NCI-H1092 treated with DMSO at 0.1 percent for 48 hours (cell line): ENCODE measurements at regions not wholly inside any gene's neighbourhood (a gene's known extent, or its start where the extent isn't known, plus 50 kb on each side); places are given as distances from the start of the nearest gene placed in this dataset.
A peak's percentile ranks its signal among the peaks of the same experiment; 100 is the strongest.
"Not testable (repeated sequence)": the region's sequence is repeated elsewhere in the genome, so short reads cannot be mapped to it uniquely, and the experiment has no call there.

Experiments
- DNase-seq: peaks from one replicate; lab custom pipeline; 2025; lab: John Stamatoyannopoulos, UW

- no peak for DNase-seq
Observed at GRCh38 chr5:104576677-104577076, 1014.1 kb upstream of the NUDT12 start.

- no peak for DNase-seq
Observed at GRCh38 chr5:104573949-104574709, 1011.5 kb upstream of the NUDT12 start.

GRCh38 chr5:104569621-104570020 is 1007.0 kb upstream of the NUDT12 start:
- DNase-seq, result no peak

GRCh38 chr5:104564530-104564929 is 1001.9 kb upstream of the NUDT12 start:
- peak; percentile 45 for DNase-seq

- no peak for DNase-seq
Observed at GRCh38 chr5:104556957-104557356, 994.4 kb upstream of the NUDT12 start.

GRCh38 chr5:104551628-104552027 is 989.0 kb upstream of the NUDT12 start:
- no peak for DNase-seq

GRCh38 chr5:104546871-104547270 is 984.3 kb upstream of the NUDT12 start:
- DNase-seq, result not testable (repeated sequence)

GRCh38 chr5:104541141-104541785 is 978.7 kb upstream of the NUDT12 start:
- no peak for DNase-seq

- DNase-seq, result peak; percentile 6
Observed at GRCh38 chr5:104540448-104540847, 977.9 kb upstream of the NUDT12 start.

- DNase-seq, result no peak
Observed at GRCh38 chr5:104539618-104540350, 977.2 kb upstream of the NUDT12 start.

- no peak for DNase-seq
Observed at GRCh38 chr5:104538734-104539133, 976.1 kb upstream of the NUDT12 start.

- no peak for DNase-seq
Observed at GRCh38 chr5:104533498-104533897, 970.9 kb upstream of the NUDT12 start.

- no peak for DNase-seq
Observed at GRCh38 chr5:104526866-104527265, 964.3 kb upstream of the NUDT12 start.

- DNase-seq, result no peak
Observed at GRCh38 chr5:104513640-104514072, 951.1 kb upstream of the NUDT12 start.

GRCh38 chr5:104513121-104513602 is 950.6 kb upstream of the NUDT12 start:
- DNase-seq, result no peak

GRCh38 chr5:104512063-104512825 is 949.7 kb upstream of the NUDT12 start:
- DNase-seq, result no peak

- no peak for DNase-seq
Observed at GRCh38 chr5:104498281-104498680, 935.7 kb upstream of the NUDT12 start.

- DNase-seq, result no peak
Observed at GRCh38 chr5:104494083-104494482, 931.5 kb upstream of the NUDT12 start.

- no peak for DNase-seq
Observed at GRCh38 chr5:104472811-104473210, 910.2 kb upstream of the NUDT12 start.

- DNase-seq, result peak; percentile 93
Observed at GRCh38 chr5:104456122-104456521, 893.5 kb upstream of the NUDT12 start.

- no peak for DNase-seq
Observed at GRCh38 chr5:104452550-104452949, 890.0 kb upstream of the NUDT12 start.

- not testable (repeated sequence) for DNase-seq
Observed at GRCh38 chr5:104451911-104452310, 889.3 kb upstream of the NUDT12 start.
